GM12875 (cell line): ENCODE measurements at regions not wholly inside any gene's neighbourhood (a gene's known extent, or its start where the extent isn't known, plus 50 kb on each side); places are given as distances from the start of the nearest gene placed in this dataset.

Experiments
- H3K4me3 ChIP-seq: one replicate; pipeline ENCODE4 v1.5.1; 2011; ENCODE audit warnings: low read depth, low read length, control low read depth
- CTCF ChIP-seq: IDR thresholded peaks from 2 replicates; pipeline ENCODE4 v1.5.1; 2011; ENCODE audit warnings: low read depth, mild to moderate bottlenecking, control low read depth, inconsistent platforms, low read length, moderate library complexity, borderline replicate concordance; ENCODE audit not compliant: insufficient read depth

GRCh38 chr13:90793261-90793820 is 554.1 kb upstream of the MIR17HG start:
- H3K4me3 ChIP-seq, result no peak overlapping the region
- no peak for TF ChIP-seq CTCF

- H3K4me3 ChIP-seq, result no peak overlapping the region
- TF ChIP-seq CTCF, result no peak
Observed at GRCh38 chr13:90796474-90796873, 551.0 kb upstream of the MIR17HG start.

- no peak overlapping the region for H3K4me3 ChIP-seq
Observed at GRCh38 chr13:90797335-90797734, 550.2 kb upstream of the MIR17HG start.

GRCh38 chr13:90798381-90798780 is 549.1 kb upstream of the MIR17HG start:
- no peak overlapping the region for H3K4me3 ChIP-seq
- TF ChIP-seq CTCF, result no peak

More at GRCh38 chr13:90797335-90797734, 550.2 kb upstream of the MIR17HG start:
- TF ChIP-seq CTCF, result no peak

GRCh38 chr13:90800082-90800746 is 547.3 kb upstream of the MIR17HG start:
- TF ChIP-seq CTCF, result no peak
- H3K4me3 ChIP-seq, result no peak overlapping the region

- TF ChIP-seq CTCF, result no peak
- no peak overlapping the region for H3K4me3 ChIP-seq
Observed at GRCh38 chr13:90801621-90802020, 545.9 kb upstream of the MIR17HG start.

- H3K4me3 ChIP-seq, result no peak overlapping the region
- no peak for TF ChIP-seq CTCF
Observed at GRCh38 chr13:90803210-90803609, 544.3 kb upstream of the MIR17HG start.
